Mesenchymal stem cell (in vitro differentiated cells and primary cell): ENCODE measurements at regions not wholly inside any gene's neighbourhood (a gene's known extent, or its start where the extent isn't known, plus 50 kb on each side); places are given as distances from the start of the nearest gene placed in this dataset.

Experiments used
- DNase-seq: peaks from one replicate; pipeline ENCODE4 v3.0.0-alpha.2; 2013
- H2AFZ ChIP-seq: one replicate; pipeline ENCODE4 v1.6.1; 2013; ENCODE audit warnings: low read depth, mild to moderate bottlenecking, control low read depth, inconsistent platforms, low read length, moderate library complexity
- H2AK5ac ChIP-seq: 2 replicates; pipeline ENCODE4 v1.6.1; 2013; ENCODE audit warnings: low read length, moderate library complexity, mild to moderate bottlenecking, inconsistent platforms; ENCODE audit not compliant: severe bottlenecking
- H2BK120ac ChIP-seq: one replicate; pipeline ENCODE4 v1.6.1; 2013; ENCODE audit warnings: low read depth, mild to moderate bottlenecking, inconsistent platforms, low read length, moderate library complexity
- H2BK12ac ChIP-seq, 2 experiments: one replicate each; pipeline ENCODE4 v1.6.1; 2013; ENCODE audit warnings: inconsistent platforms in 2 of 2, low read length in 2 of 2, mild to moderate bottlenecking in 2 of 2, moderate library complexity in 2 of 2, control low read depth in 1 of 2
- H2BK15ac ChIP-seq: one replicate; pipeline ENCODE4 v1.6.1; 2013; ENCODE audit warnings: mild to moderate bottlenecking, low read depth, inconsistent platforms; ENCODE audit not compliant: poor library complexity, severe bottlenecking
- H2BK5ac ChIP-seq: 2 replicates; pipeline ENCODE4 v1.6.1; 2013; ENCODE audit warnings: low read depth, mild to moderate bottlenecking, low read length, control low read depth, inconsistent platforms; ENCODE audit not compliant: poor library complexity, severe bottlenecking
- H3K14ac ChIP-seq, 2 experiments: one replicate each; pipeline ENCODE4 v1.6.1; 2013; ENCODE audit warnings: inconsistent platforms in 2 of 2, low read length in 2 of 2, control low read depth in 1 of 2, mild to moderate bottlenecking in 1 of 2, moderate library complexity in 1 of 2
- H3K18ac ChIP-seq, 2 experiments: one replicate each; pipeline ENCODE4 v1.6.1; 2013; ENCODE audit warnings: inconsistent platforms in 2 of 2, low read length in 2 of 2, control low read depth in 1 of 2, low read depth in 1 of 2, mild to moderate bottlenecking in 1 of 2
- H3K23ac ChIP-seq, 2 experiments: one replicate each; pipeline ENCODE4 v1.6.1; 2013; ENCODE audit warnings: inconsistent platforms in 2 of 2, low read length in 2 of 2, mild to moderate bottlenecking in 2 of 2, moderate library complexity in 2 of 2, control low read depth in 1 of 2
- H3K27ac ChIP-seq: 2 replicates; pipeline ENCODE4 v1.5.1; 2013; ENCODE audit warnings: mild to moderate bottlenecking, moderate library complexity, low read length, control low read depth, inconsistent platforms; ENCODE audit not compliant: poor library complexity, severe bottlenecking
- H3K27me3 ChIP-seq, 2 experiments: 2 replicates each; pipeline versions ENCODE4 v1.6.1 to v1.7.0; 2013; ENCODE audit warnings: low read length in 2 of 2, mild to moderate bottlenecking in 2 of 2, moderate library complexity in 2 of 2, control low read depth in 1 of 2, inconsistent platforms in 1 of 2; ENCODE audit not compliant: control insufficient read depth in 1 of 2, insufficient read depth in 1 of 2
- H3K36me3 ChIP-seq, 2 experiments: 2 replicates each; pipeline versions ENCODE4 v1.6.1 to v1.7.0; 2013; ENCODE audit warnings: low read length in 2 of 2, control low read depth in 1 of 2, inconsistent platforms in 1 of 2, low read depth in 1 of 2, mild to moderate bottlenecking in 1 of 2; ENCODE audit not compliant: insufficient read depth in 2 of 2, control insufficient read depth in 1 of 2
- H3K4ac ChIP-seq, 2 experiments: one replicate each; pipeline ENCODE4 v1.6.1; 2013; ENCODE audit warnings: inconsistent platforms in 2 of 2, low read length in 2 of 2, mild to moderate bottlenecking in 2 of 2, moderate library complexity in 2 of 2, control low read depth in 1 of 2, low read depth in 1 of 2
- H3K4me1 ChIP-seq: 2 replicates; pipeline ENCODE4 v1.6.1; 2013; ENCODE audit warnings: low read depth, low read length, control low read depth; ENCODE audit not compliant: control insufficient read depth, insufficient read depth
- H3K4me2 ChIP-seq: 2 replicates; pipeline ENCODE4 v1.6.1; 2013; ENCODE audit warnings: low read length, mild to moderate bottlenecking, inconsistent platforms; ENCODE audit not compliant: poor library complexity, severe bottlenecking
- H3K4me3 ChIP-seq, 2 experiments: 2 replicates each; pipeline versions ENCODE4 v1.5.1 to v1.7.0; 2013; ENCODE audit warnings: low read length in 2 of 2, mild to moderate bottlenecking in 2 of 2, control low read depth in 1 of 2, low read depth in 1 of 2; ENCODE audit not compliant: insufficient read depth in 1 of 2
- H3K79me1 ChIP-seq: replicated peaks from 2 replicates; pipeline ENCODE4 v1.6.1; 2013; ENCODE audit warnings: mild to moderate bottlenecking, control low read depth, low read length, inconsistent platforms; ENCODE audit not compliant: poor library complexity, severe bottlenecking
- H3K9ac ChIP-seq: 2 replicates; pipeline ENCODE4 v1.7.0; 2013; ENCODE audit warnings: mild to moderate bottlenecking, low read length, moderate library complexity
- H3K9me3 ChIP-seq: 2 replicates; pipeline ENCODE4 v1.7.0; 2013; ENCODE audit warnings: mild to moderate bottlenecking, low read length; ENCODE audit not compliant: control insufficient read depth
- H4K8ac ChIP-seq: one replicate; pipeline ENCODE4 v1.6.1; 2013; ENCODE audit warnings: inconsistent platforms, mild to moderate bottlenecking, low read length, moderate library complexity
- H4K91ac ChIP-seq: one replicate; pipeline ENCODE4 v1.6.1; 2013; ENCODE audit warnings: mild to moderate bottlenecking, low read length, inconsistent platforms
- WGBS: methylation state at CpG from one replicate; pipeline ENCODE4 v1.1.7; 2013; ENCODE audit warnings: mixed read lengths; 5-methylcytosine and 5-hydroxymethylcytosine counted together

DNA sequence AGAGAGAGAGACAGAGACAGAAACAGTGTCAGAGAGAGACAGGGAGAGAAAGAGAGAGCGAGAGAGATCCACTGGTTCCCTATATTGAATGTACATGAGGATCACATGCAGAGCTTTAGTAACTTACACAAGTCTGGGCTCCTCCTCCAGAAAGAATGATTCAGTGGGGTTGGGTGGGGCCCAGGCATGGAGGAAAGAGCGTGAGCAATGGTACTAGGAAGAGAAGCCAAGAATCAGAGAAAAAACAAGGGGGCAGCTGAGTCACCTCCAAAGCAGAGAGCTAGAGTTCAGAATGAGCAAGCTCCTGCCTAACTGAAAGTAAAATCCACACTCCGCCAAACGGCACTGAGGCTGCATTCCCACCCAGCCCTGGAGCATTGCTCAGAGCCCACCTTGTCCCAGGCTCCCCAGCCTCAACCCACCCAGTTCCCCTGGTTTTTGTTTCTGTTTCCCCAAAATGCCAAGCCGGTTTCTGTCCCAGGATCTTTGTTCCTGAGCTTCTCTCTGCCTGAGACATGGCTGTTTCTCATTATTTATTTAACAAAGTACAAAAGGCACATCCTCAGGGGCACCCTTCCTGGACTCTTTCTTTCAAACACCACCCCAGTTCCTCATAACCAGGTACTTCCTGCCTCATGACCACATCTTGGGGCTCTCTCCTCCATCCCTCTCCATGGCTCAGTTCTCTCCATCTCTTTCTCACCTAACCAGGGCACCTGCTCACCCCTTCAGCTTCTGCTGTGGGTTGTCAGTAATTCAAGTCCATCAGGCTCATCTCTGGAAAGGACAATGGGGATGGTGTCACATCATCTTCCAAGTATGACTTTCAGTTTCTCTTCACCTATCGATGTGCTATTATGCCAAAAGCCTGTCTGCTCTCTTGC lies 670.3 kb upstream of the TBX3 start:
- peak overlapping the region in 1 of 2 experiments; percentile 76 for H3K4me3 ChIP-seq
- peak overlapping the region; percentile 96 for H3K9ac ChIP-seq
- H2AK5ac ChIP-seq, result no peak overlapping the region
- peak overlapping the region; percentile 93 for H4K91ac ChIP-seq
- peak overlapping the region; percentile 99 for H4K8ac ChIP-seq
- H3K4ac ChIP-seq, result peak overlapping the region; percentile 54 to 89
- no peaks in the 10 kb centered on the region for H3K9me3 ChIP-seq
- DNase-seq, result peak; percentile 97
- peak overlapping the region; percentile 89 for H2BK120ac ChIP-seq
- no peaks in the 10 kb centered on the region for H3K27me3 ChIP-seq
- H3K4me1 ChIP-seq, result peaks cover 3% of the 10 kb centered on the region
- H2BK12ac ChIP-seq, result peak overlapping the region; percentile 60 to 76
- no peaks in the 10 kb centered on the region for H3K36me3 ChIP-seq
- peak overlapping the region; percentile 87 for H2AFZ ChIP-seq
- WGBS, result 25% methylated on average over 5 of the region's 6 CpGs
- peak overlapping the region; percentile 69 for H2BK5ac ChIP-seq
- H3K79me1 ChIP-seq, result no peaks in the 10 kb centered on the region
- H3K14ac ChIP-seq, result peak overlapping the region in 1 of 2 experiments; percentile 84
- H3K27ac ChIP-seq, result peak overlapping the region; percentile 79
- peak overlapping the region; percentile 82 to 94 for H3K18ac ChIP-seq
- H2BK15ac ChIP-seq, result no peak overlapping the region
- no peak overlapping the region for H3K23ac ChIP-seq
- peak overlapping the region; percentile 86 for H3K4me2 ChIP-seq

DNA sequence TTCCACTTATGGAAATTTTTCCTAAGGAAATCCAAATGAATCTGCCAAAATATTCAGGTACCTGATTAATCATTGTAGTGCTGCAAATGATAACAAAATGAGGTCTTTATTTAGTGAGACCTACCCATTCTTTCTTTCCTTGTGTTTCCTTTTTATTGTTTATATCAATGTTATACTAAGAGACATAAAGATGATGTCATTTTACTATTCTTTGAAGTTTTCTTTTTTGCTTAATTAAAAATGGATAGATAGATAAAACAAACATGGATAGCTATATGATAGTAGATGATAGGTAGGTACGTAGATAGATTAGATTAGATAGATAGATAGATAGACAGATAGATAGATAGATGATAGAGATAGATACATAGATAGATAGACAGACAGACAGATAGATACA lies 669.5 kb upstream of the TBX3 start:
- no peaks in the 10 kb centered on the region for H3K36me3 ChIP-seq
- no peak overlapping the region for H3K14ac ChIP-seq
- no peaks in the 10 kb centered on the region for H3K27me3 ChIP-seq
- H3K9me3 ChIP-seq, result no peaks in the 10 kb centered on the region
- H3K4me1 ChIP-seq, result peaks cover 3% of the 10 kb centered on the region
- DNase-seq, result no peak
- no peak overlapping the region for H4K8ac ChIP-seq
- no peak overlapping the region for H4K91ac ChIP-seq
- no peak overlapping the region for H3K18ac ChIP-seq
- H3K4ac ChIP-seq, result no peak overlapping the region
- H2AK5ac ChIP-seq, result no peak overlapping the region
- peak overlapping the region in 1 of 2 experiments; percentile 76 for H3K4me3 ChIP-seq
- peak overlapping the region; percentile 96 for H3K9ac ChIP-seq
- H3K79me1 ChIP-seq, result no peaks in the 10 kb centered on the region
- no peak overlapping the region for H3K4me2 ChIP-seq
- no peak overlapping the region for H2AFZ ChIP-seq
- H3K27ac ChIP-seq, result no peak overlapping the region
- H2BK5ac ChIP-seq, result no peak overlapping the region
- no peak overlapping the region for H3K23ac ChIP-seq
- H2BK120ac ChIP-seq, result no peak overlapping the region
- 96% methylated on average over 1 of the region's 1 CpG for WGBS
- H2BK15ac ChIP-seq, result no peak overlapping the region
- no peak overlapping the region for H2BK12ac ChIP-seq

DNA sequence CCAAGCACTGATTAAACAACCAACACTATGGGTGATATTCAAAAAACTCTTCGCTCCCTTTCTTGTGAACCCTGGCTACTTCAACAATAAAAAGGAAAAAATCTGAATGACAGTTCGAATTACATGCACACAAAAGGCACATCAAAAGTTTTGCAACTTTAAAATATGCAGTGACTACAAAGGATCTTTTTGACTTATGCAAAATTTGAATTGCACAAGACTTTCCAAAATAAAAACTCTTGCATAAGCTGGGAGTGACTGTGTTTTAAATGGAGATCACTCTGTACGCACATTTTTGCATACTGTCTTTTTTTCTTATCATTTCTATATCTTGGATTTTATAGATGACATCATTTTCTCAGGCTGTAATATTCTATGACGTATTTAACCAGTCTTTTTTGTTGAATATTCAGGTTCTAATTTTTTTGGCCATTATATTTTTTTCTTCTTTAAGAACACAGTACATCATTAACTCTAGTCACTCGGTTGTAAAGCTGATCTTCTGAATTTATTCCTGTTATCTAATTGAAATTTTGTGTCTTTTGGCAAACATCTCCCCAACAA lies 667.6 kb upstream of the TBX3 start:
- H2AK5ac ChIP-seq, result no peak overlapping the region
- no peak overlapping the region for H4K8ac ChIP-seq
- no peak overlapping the region for H2BK120ac ChIP-seq
- H2BK12ac ChIP-seq, result no peak overlapping the region
- H3K4me1 ChIP-seq, result peaks cover 5% of the 10 kb centered on the region
- no peaks in the 10 kb centered on the region for H3K79me1 ChIP-seq
- H3K9me3 ChIP-seq, result no peaks in the 10 kb centered on the region
- H2AFZ ChIP-seq, result no peak overlapping the region
- H4K91ac ChIP-seq, result no peak overlapping the region
- H2BK5ac ChIP-seq, result no peak overlapping the region
- H3K4ac ChIP-seq, result no peak overlapping the region
- no peak overlapping the region for H3K23ac ChIP-seq
- no peak overlapping the region for H3K18ac ChIP-seq
- no peak for DNase-seq
- no peak overlapping the region for H3K14ac ChIP-seq
- WGBS, result 97% methylated on average over 2 of the region's 5 CpGs
- H3K4me3 ChIP-seq, result no peak overlapping the region
- peak overlapping the region; percentile 63 for H3K9ac ChIP-seq
- H3K4me2 ChIP-seq, result no peak overlapping the region
- H3K27ac ChIP-seq, result no peak overlapping the region
- no peaks in the 10 kb centered on the region for H3K36me3 ChIP-seq
- no peaks in the 10 kb centered on the region for H3K27me3 ChIP-seq
- no peak overlapping the region for H2BK15ac ChIP-seq

DNA sequence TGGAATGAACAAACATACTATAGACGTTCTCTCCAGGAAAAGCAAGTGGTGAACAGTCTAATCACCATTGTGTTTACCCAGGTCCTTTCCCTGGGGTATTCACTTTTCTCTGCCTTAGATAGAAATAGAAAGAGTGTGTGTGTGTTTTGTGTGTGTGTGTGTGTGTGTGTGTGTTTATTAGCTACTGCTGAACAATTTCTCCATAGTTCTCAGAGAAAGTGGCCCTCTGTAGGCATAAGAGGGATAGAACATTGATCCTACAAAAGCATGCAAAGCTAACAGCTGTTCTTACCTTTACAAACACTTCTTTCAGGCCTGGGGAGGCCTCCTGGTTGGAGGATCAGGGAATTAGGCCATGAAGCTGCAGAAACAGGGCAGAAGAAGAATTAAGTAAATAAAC lies 665.7 kb upstream of the TBX3 start:
- Histone ChIP-seq H3K9me3 (no peaks in the 10 kb centered on the region), H2BK120ac (no peak overlapping the region), H2AFZ (no peak overlapping the region), H4K91ac (no peak overlapping the region), H2BK12ac (no peak overlapping the region), H3K4me3 (no peak overlapping the region), H3K18ac (no peak overlapping the region), H2BK15ac (no peak overlapping the region), H3K9ac (no peak overlapping the region), H3K4ac (no peak overlapping the region), H3K27ac (no peak overlapping the region), H4K8ac (no peak overlapping the region), H3K27me3 (no peaks in the 10 kb centered on the region), H3K14ac (no peak overlapping the region), H2BK5ac (no peak overlapping the region), H3K4me1 (peaks cover 5% of the 10 kb centered on the region), H3K23ac (no peak overlapping the region), H3K4me2 (no peak overlapping the region), H3K79me1 (no peaks in the 10 kb centered on the region), H3K36me3 (no peaks in the 10 kb centered on the region), H2AK5ac (no peak overlapping the region)
- WGBS, result 22% methylated on average over 1 of the region's 1 CpG
- DNase-seq, result peak; percentile 61
